Keratinocyte (primary cell): ENCODE measurements at regions not wholly inside any gene's neighbourhood (a gene's known extent, or its start where the extent isn't known, plus 50 kb on each side); places are given as distances from the start of the nearest gene placed in this dataset.

Experiments
- CTCF ChIP-seq, 3 experiments: IDR thresholded peaks in 1 of 3; conservative IDR thresholded peaks in 1 of 3; optimal IDR thresholded peaks in 1 of 3; 2 replicates in 2 of 3; 3 replicates in 1 of 3; pipeline versions ENCODE3 to v1.5.1; 2011; ENCODE audit warnings: low read length in 3 of 3, mild to moderate bottlenecking in 3 of 3, moderate library complexity in 2 of 3, control low read depth in 1 of 3, inconsistent platforms in 1 of 3; ENCODE audit not compliant: insufficient read depth in 2 of 3; ENCODE audit errors: extremely low read depth in 1 of 3
- EZH2 ChIP-seq: IDR thresholded peaks from one replicate; pipeline ENCODE4 v1.6.1; 2012; ENCODE audit warnings: inconsistent platforms, mild to moderate bottlenecking, low read length, moderate library complexity

- no peak for TF ChIP-seq EZH2
- TF ChIP-seq CTCF (optimal IDR thresholded peaks at IDR 0.05 in 1 of 3, IDR thresholded peaks at IDR 0.05 in 1 of 3, conservative IDR thresholded peaks at IDR 0.05 in 1 of 3; ENCODE audit: extremely low read depth in 1 of 3, insufficient read depth in 2 of 3, low read length in 3 of 3): no peak
Observed at GRCh38 chr13:39245688-39246087, 207.4 kb downstream of the NHLRC3 start.
